ENCODE measurements at regions not wholly inside any gene's neighbourhood (a gene's known extent, or its start where the extent isn't known, plus 50 kb on each side); places are given as distances from the start of the nearest gene placed in this dataset.

DNA sequence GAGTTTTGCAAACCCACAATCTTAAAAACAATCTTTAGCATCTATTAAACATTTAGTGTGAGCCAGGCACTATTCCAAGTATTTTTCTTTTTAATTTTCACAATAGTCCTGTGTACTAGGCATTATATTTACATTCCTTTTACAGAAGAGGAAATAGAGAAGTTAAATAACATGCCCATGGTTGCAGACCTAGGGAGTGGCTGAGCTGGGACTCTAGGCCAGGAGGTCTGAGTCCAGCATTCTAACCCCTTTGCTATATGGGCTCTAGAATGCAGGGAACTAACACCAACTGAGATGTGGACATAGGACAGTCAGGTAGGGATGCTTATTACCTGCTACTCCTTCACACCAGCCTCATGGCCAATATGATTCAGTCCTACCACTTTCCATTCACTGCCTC, 243.8 kb downstream of the XPNPEP1 start:
- no peak for TF ChIP-seq POLR2AphosphoS5 (IDR thresholded peaks at IDR 0.05; ENCODE audit: borderline replicate concordance, low read depth, low read length)
- no peak for TF ChIP-seq EZH2 (IDR thresholded peaks at IDR 0.05)
- no peak for TF ChIP-seq FOXP2 (optimal IDR thresholded peaks at IDR 0.05; ENCODE audit: control extremely low read depth, extremely low read length, insufficient read depth)

Measured in SK-N-MC (cell line).